A673 (cell line): ENCODE measurements at regions not wholly inside any gene's neighbourhood (a gene's known extent, or its start where the extent isn't known, plus 50 kb on each side); places are given as distances from the start of the nearest gene placed in this dataset.

Experiments
- CTCF ChIP-seq: fragments of 300-800, 200-600 bp; sonication (generic); conservative IDR thresholded peaks from 2 replicates; pipeline ENCODE4 v1.5.1; 2017; ENCODE audit warnings: low read depth, mild to moderate bottlenecking, antibody characterized with exemption, low read length, moderate library complexity, mixed read lengths
- EZH2 ChIP-seq: fragments of 200-600 bp; sonication (generic); IDR thresholded peaks from 2 replicates; pipeline ENCODE4 v1.6.1; 2017; ENCODE audit warnings: borderline replicate concordance, low read depth, mild to moderate bottlenecking, mixed read lengths, antibody characterized with exemption, low read length; ENCODE audit not compliant: poor library complexity, severe bottlenecking

GRCh38 chr5:61264273-61264661 is 67.8 kb upstream of the ZSWIM6 start:
- no peak for TF ChIP-seq EZH2
- no peak for TF ChIP-seq CTCF
